ENCODE measurements at regions not wholly inside any gene's neighbourhood (a gene's known extent, or its start where the extent isn't known, plus 50 kb on each side); places are given as distances from the start of the nearest gene placed in this dataset.

GRCh38 chr9:82302968-82303655 lies 314.5 kb downstream of the SPATA31D1 start:
- TF ChIP-seq CTCF (IDR thresholded peaks at IDR 0.05) (no peak), POLR2AphosphoS5 (IDR thresholded peaks at IDR 0.05) (no peak), POLR2A (IDR thresholded peaks at IDR 0.05) (no peak)

All from breast epithelium (tissue), 3 donors.